Activated CD4-positive, alpha-beta memory T cell treated with anti-CD3 and anti-CD28 coated beads for 36 hours (primary cell): ENCODE measurements at regions not wholly inside any gene's neighbourhood (a gene's known extent, or its start where the extent isn't known, plus 50 kb on each side); places are given as distances from the start of the nearest gene placed in this dataset.
A peak's percentile ranks its signal among the peaks of the same experiment; 100 is the strongest.

ENCODE experiments used
- CTCF ChIA-PET: fragments of 350-600 bp; sonication (Branson Sonifier 250); formaldehyde crosslinking; loops from one replicate; lab custom pipeline; 2021; ENCODE audit warnings: antibody characterized with exemption, inconsistent platforms; lab: Charles Lee
- POLR2A ChIA-PET: fragments of 350-600 bp; sonication (Branson Sonifier 250); formaldehyde crosslinking; loops from one replicate; lab custom pipeline; 2021; ENCODE audit warnings: antibody characterized with exemption; lab: Charles Lee
- DNase-seq: peaks from one replicate; pipeline ENCODE4 v3.0.0-alpha.2; 2020
- H3K27ac Mint-ChIP-seq: one replicate; pipeline ENCODE4 v1.8.0; 2021; ENCODE audit warnings: mixed read lengths
- H3K27me3 Mint-ChIP-seq: one replicate; pipeline ENCODE4 v1.8.0; 2021; ENCODE audit warnings: mixed read lengths
- H3K36me3 Mint-ChIP-seq: one replicate; pipeline ENCODE4 v1.8.0; 2021; ENCODE audit warnings: mixed read lengths
- H3K4me1 Mint-ChIP-seq: one replicate; pipeline ENCODE4 v1.8.0; 2021; ENCODE audit warnings: low read depth, mixed read lengths
- H3K4me3 Mint-ChIP-seq: one replicate; pipeline ENCODE4 v1.8.0; 2021; ENCODE audit warnings: mild to moderate bottlenecking, mixed read lengths
- H3K9me3 Mint-ChIP-seq: one replicate; pipeline ENCODE4 v1.8.0; 2021; ENCODE audit warnings: mixed read lengths
- intact Hi-C: fragments of 100-400 bp; cut with micrococcal nuclease; formaldehyde crosslinking; loops from one replicate; pipeline ENCODE4 v1.15.1; 2023

DNA sequence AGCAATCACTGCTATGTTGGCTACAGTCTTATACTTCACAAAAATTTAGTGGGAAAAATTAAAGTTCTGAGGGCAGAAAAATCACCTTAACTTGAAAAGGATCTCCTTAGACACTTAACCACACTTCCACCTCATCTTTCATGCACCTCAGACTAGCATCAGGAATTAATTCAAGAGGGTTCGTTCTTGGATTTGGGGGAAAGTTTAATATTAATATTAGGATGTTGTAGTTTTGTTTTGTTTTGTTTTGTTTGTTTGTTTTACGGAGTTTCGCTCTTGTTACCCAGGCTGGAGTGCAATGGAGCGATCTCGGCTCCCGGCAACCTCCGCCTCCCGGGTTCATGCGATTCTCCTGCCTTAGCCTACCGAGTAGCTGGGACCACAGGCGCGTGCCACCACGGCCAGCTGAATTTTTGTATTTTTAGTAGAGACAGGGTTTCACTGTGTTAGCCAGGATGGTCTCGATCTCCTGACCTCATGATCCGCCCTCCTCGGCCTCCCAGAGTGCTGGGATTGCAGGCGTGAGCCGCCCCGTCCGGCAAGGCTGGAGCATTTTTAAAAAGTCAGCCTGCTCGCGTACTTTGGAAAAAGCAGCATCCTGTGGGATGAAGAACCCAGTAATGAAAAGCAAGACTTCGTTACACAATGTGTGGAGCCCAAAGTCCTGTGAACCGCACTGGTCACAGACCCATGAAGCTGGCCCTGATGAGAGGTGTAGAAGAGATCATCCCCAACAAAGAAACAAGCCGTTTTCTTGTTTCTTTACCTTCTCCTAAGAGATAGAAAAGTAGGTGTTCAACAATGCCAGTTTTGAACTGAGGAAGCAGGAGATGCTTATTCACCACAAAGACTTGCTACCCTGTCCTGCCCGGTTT lies 194.9 kb downstream of the GPX5 start:
- no peak for DNase-seq
- intact Hi-C loops: no loop called here
- ChIA-PET POLR2A (no interaction called here), CTCF (no interaction called here)
- Mint-ChIP-seq H3K4me1 (no peaks in the 10 kb centered on the region), H3K36me3 (no peaks in the 10 kb centered on the region), H3K4me3 (no peak overlapping the region), H3K27me3 (peaks cover 56% of the 10 kb centered on the region), H3K27ac (no peak overlapping the region), H3K9me3 (no peaks in the 10 kb centered on the region)

DNA sequence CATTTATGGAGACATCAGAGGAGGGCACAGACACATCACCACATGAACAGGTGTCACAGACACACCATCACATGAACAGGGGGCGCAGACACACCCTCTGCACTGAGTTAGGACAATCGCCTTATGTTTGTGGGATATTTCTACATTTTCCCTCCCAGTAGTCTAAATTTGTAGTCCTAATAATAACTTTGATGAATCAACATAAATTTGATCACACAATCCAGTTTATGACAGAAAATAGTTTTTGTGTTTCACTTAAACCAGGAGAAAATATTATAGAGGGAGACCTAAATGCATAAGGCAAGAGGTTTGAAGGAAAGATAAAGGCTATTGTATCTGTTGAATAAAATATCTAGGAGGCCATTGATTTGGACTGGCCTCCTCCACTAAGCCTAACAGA lies 195.7 kb downstream of the GPX5 start:
- Mint-ChIP-seq H3K27ac (no peak overlapping the region), H3K4me3 (no peak overlapping the region), H3K4me1 (no peaks in the 10 kb centered on the region), H3K27me3 (peaks cover 62% of the 10 kb centered on the region), H3K9me3 (no peaks in the 10 kb centered on the region), H3K36me3 (no peaks in the 10 kb centered on the region)
- CTCF ChIA-PET: no interaction called here
- intact Hi-C loops: no loop called here
- DNase-seq: no peak
- POLR2A ChIA-PET: no interaction called here

DNA sequence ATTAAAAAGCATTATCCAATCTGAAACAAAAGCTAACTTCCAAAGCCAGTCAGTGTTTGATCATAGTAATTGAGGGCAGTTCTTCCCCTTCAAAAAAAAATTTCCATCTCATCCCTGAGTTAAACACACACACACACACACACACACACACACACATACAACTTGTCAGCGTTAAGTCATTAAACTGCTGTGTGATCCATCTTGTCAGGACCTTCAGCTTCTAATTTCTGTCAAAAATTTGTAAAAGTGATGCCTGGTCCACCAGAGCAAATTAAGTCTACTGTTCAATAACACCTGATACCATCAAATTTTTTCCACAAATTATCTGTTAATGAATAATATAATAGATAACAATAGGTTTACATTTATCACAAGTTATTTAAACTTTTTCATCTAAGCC lies 198.7 kb downstream of the GPX5 start:
- H3K4me3 Mint-ChIP-seq: no peak overlapping the region
- H3K27ac Mint-ChIP-seq: no peak overlapping the region
- intact Hi-C loops: no loop called here
- H3K36me3 Mint-ChIP-seq: peaks cover 4% of the 10 kb centered on the region
- ChIA-PET POLR2A (no interaction called here), CTCF (interaction anchor here (1.1 to 1.4 kb wide), 2 partner anchors 10 to 40 kb away, joined by 3 read pairs; no protein-coding TSS in a partner anchor)
- H3K4me1 Mint-ChIP-seq: no peaks in the 10 kb centered on the region
- H3K27me3 Mint-ChIP-seq: peaks cover 63% of the 10 kb centered on the region
- H3K9me3 Mint-ChIP-seq: peaks cover 7% of the 10 kb centered on the region
- no peak for DNase-seq

DNA sequence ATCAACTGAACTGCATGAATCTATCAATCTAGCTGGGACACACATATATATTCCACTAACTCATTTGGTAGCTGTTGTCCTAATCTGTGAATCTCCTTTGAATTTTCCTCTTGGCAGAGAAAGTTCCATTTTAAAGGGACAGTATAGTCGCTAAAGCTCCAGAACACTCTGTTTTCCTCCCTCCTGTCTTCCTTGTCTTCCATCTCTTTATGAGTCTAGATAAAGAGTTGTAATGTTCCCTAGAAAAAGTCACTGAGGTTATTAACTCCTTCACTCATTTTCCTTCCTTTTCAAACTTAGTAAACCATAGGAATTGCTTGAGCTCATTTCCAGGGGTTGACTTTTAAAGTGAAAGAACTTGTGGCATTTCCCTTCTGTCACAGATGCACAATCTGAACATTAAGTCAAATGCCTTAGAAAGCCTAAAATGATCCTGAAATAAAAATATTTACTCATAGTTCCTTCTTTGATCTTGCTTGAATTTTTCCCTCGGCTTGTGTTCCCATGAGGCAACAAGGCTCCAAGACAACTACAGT lies 198.4 kb downstream of the TRIM27 start:
- H3K4me1 Mint-ChIP-seq: no peaks in the 10 kb centered on the region
- POLR2A ChIA-PET: no interaction called here
- intact Hi-C loops: no loop called here
- peaks cover 7% of the 10 kb centered on the region for H3K9me3 Mint-ChIP-seq
- H3K27ac Mint-ChIP-seq: no peak overlapping the region
- no peak for DNase-seq
- H3K27me3 Mint-ChIP-seq: peaks cover 66% of the 10 kb centered on the region
- no peak overlapping the region for H3K4me3 Mint-ChIP-seq
- peaks cover 8% of the 10 kb centered on the region for H3K36me3 Mint-ChIP-seq
- CTCF ChIA-PET: interaction anchor here (1.4 kb wide), 1 partner anchor 41 kb away, joined by 3 read pairs; no protein-coding TSS in a partner anchor

DNA sequence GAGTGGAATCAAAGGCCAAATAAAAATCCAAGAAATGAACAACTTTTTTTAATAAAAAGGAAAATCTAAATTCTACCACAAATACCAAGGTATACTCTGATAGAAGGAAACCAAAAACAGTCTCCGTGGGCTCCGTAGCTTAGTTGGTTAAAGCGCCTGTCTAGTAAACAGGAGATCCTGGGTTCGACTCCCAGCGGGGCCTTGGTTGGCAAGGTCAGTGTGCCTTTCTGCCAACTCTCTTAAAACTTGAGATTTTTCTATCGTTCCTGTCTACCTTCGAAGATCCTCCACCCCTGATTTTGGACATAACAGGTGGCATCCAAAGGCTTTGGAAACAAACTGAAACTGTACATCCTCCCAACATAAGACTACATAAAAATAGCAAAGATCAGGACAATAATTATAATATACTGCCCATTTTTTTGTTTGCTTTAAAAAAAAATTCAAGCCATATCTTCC lies 197.9 kb downstream of the TRIM27 start:
- intact Hi-C loops: no loop called here
- ChIA-PET CTCF (no interaction called here), POLR2A (no interaction called here)
- Mint-ChIP-seq H3K9me3 (peaks cover 9% of the 10 kb centered on the region), H3K36me3 (peaks cover 9% of the 10 kb centered on the region), H3K4me3 (no peak overlapping the region), H3K27ac (no peak overlapping the region), H3K27me3 (peaks cover 68% of the 10 kb centered on the region), H3K4me1 (no peaks in the 10 kb centered on the region)
- DNase-seq: no peak

DNA sequence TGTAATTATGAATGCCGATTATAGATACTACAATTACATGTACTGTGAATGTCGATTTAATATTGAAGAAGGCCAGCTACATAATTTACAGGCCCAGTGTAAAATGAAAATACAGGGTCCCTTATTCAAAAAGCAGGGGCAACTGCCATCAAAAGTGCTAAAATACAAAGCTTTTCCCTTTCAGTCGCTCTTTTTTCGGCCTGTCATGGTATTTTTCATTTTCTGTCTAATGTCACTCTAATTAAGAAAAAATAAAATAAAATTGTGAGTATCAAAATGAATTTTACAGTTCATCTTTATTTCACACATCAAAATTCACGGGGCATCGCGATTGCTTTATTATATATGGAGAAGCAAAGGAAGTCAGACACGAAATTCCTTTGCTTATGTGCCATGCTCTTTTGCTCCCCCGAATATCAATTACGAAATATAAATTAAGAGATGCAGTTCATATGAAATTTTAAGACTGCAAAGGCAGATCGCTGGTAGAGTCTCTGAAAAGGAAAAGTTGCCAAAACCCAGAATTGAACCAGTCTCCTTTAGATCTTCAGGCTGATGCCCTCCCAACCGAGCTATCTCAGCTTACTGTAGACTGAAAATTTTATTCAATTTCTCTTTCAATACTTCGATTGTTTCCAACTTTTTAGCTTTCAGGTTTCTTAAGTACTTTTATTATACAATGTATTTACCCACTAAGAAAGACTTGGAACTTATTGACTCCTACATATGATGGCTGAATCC lies 197.0 kb downstream of the TRIM27 start:
- intact Hi-C loops: no loop called here
- Mint-ChIP-seq H3K27me3 (peaks cover 72% of the 10 kb centered on the region), H3K27ac (no peak overlapping the region), H3K4me1 (no peaks in the 10 kb centered on the region), H3K9me3 (peaks cover 9% of the 10 kb centered on the region), H3K4me3 (no peak overlapping the region), H3K36me3 (peaks cover 9% of the 10 kb centered on the region)
- DNase-seq: no peak
- ChIA-PET POLR2A (no interaction called here), CTCF (no interaction called here)

DNA sequence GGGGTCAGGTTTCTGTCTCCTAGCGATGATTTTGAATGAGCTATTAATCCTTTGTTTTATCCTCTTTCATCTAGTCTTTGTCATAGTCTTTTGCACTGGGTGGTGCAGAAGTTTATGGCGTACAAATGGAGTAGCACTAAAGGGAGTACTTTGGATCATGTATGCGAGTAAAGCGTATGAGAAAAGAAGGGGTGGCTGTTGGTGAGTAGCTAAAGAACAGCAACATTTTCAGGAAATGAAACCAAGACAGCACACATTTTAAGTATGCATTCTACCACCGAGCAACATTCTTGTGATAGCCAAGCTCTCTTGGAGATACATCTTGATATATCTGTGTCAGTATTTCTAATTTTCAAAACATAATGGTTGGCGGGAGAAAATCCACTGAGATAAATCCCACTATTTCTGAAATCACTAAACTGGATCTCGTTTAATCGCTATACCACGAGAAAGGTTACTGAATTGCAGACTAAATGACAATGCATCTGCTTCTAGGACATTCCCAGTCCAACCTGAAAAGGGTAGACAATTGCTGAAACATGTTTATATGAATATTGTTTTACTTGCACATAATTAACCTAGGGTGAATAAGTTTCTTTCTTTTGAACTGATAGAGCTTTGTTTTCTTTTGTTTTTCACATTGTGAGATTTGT lies 196.1 kb downstream of the TRIM27 start:
- ChIA-PET CTCF (no interaction called here), POLR2A (no interaction called here)
- Mint-ChIP-seq H3K27ac (no peak overlapping the region), H3K36me3 (peaks cover 10% of the 10 kb centered on the region), H3K9me3 (peaks cover 9% of the 10 kb centered on the region), H3K4me1 (no peaks in the 10 kb centered on the region), H3K27me3 (peaks cover 75% of the 10 kb centered on the region), H3K4me3 (no peak overlapping the region)
- no peak for DNase-seq
- intact Hi-C loops: no loop called here

DNA sequence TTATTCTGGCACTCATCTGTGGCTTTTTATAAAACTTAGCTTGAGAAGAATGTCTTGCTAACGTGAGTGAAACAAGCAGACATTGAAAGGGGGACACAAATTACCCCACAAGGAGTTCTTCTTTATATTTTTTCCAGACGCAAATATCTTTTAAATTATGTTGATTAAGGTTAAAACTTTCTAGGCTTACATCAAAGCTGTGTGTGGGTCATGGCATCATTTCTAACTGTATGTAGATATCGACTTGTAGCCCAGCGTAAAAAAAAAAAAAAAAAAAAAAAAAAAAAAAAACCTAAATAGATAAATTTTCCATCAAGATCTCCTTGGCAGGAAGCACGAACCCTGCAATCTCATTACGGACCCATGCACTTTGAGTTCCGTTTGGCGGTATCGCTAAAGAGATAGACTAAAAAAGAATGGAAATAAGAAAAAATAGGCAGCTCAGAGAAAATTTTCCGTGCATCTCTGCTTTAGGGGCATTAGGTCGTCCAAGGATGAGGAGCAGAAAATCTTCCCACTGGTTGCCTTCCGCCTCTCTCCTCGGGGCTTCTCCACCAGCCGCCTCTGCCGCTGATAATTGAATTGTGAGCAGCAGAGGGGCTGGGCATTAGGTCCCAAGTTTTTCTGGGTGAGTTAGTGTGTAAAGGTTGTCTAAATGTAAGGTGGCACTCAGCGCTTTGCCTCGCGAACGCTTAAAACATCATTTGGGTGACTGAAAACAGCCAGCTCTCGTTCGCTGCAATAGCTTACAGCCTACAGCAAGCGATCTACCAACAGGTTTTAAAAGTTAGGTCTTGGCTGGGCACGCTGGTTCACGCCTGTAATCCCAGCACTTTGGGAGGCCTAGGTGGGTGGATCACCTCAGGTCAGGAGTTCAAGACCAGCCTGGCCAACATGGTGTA lies 194.0 kb downstream of the TRIM27 start:
- Mint-ChIP-seq H3K9me3 (peaks cover 17% of the 10 kb centered on the region), H3K27ac (peak overlapping the region; percentile 70), H3K36me3 (peaks cover 17% of the 10 kb centered on the region), H3K27me3 (peaks cover 81% of the 10 kb centered on the region), H3K4me3 (peak overlapping the region; percentile 73), H3K4me1 (no peaks in the 10 kb centered on the region)
- no peak for DNase-seq
- ChIA-PET POLR2A (no interaction called here), CTCF (interaction anchor here (0.6 to 1.6 kb wide), 3 partner anchors 42 to 143 kb away, joined by 3 to 8 read pairs (median 4); no protein-coding TSS in a partner anchor)
- intact Hi-C loops: no loop called here

DNA sequence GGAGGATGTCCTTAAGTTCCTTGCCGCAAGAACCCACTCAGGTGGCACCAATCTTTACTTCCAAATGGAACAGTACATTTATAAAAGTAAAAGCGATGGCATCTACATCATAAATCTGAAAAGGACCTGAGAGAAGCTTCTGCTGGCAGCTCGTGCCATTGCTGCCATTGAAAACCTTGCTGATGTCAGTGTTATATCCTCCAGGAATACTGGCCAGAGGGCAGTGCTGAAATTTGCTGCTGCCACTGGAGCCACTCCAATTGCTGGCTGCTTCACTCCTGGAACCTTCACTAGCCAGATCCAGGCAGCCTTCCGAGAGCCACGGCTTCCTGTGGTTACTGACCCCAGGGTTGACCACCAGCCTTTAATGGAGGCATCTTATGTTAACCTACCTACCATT lies 191.7 kb downstream of the TRIM27 start:
- no peak overlapping the region for H3K4me3 Mint-ChIP-seq
- H3K9me3 Mint-ChIP-seq: peaks cover 21% of the 10 kb centered on the region
- H3K36me3 Mint-ChIP-seq: peaks cover 33% of the 10 kb centered on the region
- intact Hi-C loops: no loop called here
- H3K4me1 Mint-ChIP-seq: no peaks in the 10 kb centered on the region
- H3K27ac Mint-ChIP-seq: no peak overlapping the region
- ChIA-PET POLR2A (no interaction called here), CTCF (no interaction called here)
- H3K27me3 Mint-ChIP-seq: peaks cover 86% of the 10 kb centered on the region
- no peak for DNase-seq

DNA sequence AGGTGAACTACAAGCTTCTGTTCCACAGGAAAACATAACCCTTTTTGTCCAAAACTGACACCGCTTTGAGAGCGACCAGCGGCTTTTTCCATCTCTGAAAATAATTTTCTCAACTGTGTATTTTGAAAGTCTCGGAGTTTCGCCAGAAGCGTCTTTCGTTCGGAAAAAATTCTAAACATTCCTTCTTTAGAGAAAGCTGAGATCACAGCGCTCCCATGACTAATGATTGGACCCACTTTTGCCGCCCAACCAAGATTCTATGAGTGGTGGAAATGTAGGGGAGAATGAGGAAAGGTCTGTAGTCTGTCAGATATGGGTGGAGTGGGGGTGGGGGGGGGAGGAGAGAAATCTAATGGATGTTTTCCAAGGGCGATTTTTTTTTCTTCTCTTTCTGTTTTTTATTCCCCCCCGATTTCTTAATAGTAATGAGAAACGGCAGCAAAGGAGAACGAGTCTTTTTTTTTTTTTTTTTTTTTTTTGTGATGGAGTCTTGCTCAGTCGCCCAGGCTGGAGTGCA lies 189.3 kb downstream of the TRIM27 start:
- Mint-ChIP-seq H3K4me1 (peaks cover 2% of the 10 kb centered on the region), H3K4me3 (no peak overlapping the region), H3K27ac (no peak overlapping the region), H3K9me3 (peaks cover 26% of the 10 kb centered on the region), H3K36me3 (peaks cover 43% of the 10 kb centered on the region), H3K27me3 (peaks cover 85% of the 10 kb centered on the region)
- intact Hi-C loops: no loop called here
- ChIA-PET POLR2A (no interaction called here), CTCF (interaction anchor here (0.8 kb wide), 1 partner anchor 61 kb away, joined by 4 read pairs; no protein-coding TSS in a partner anchor)
- DNase-seq: no peak

DNA sequence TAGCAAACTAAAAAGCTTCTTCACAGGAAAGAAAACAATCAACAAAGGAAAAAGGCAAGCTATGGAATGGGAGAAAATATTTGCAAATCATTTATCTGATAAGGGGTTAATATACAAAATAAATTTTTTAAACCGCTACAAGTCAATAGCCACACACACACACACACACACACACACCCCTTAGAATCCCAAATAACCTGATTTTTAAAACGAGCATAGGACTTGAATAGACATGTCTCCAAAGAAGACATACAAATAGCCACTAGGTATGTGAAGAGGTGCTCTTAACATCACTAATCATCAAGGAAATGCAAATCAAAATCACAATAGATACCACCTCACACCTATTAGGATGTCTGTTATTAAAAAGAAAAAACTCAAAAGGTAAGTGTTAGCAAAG lies 187.7 kb downstream of the TRIM27 start:
- ChIA-PET CTCF (no interaction called here), POLR2A (no interaction called here)
- Mint-ChIP-seq H3K4me1 (peaks cover 2% of the 10 kb centered on the region), H3K27ac (no peak overlapping the region), H3K27me3 (peaks cover 75% of the 10 kb centered on the region), H3K4me3 (no peak overlapping the region), H3K36me3 (peaks cover 40% of the 10 kb centered on the region), H3K9me3 (peaks cover 24% of the 10 kb centered on the region)
- intact Hi-C loops: loop anchor here (5.0 kb wide), 2 partner anchors 41 to 76 kb away; no protein-coding TSS in a partner anchor
- DNase-seq: no peak
